ENCODE measurements at regions not wholly inside any gene's neighbourhood (a gene's known extent, or its start where the extent isn't known, plus 50 kb on each side); places are given as distances from the start of the nearest gene placed in this dataset.
"Not testable (repeated sequence)": the region's sequence is repeated elsewhere in the genome, so short reads cannot be mapped to it uniquely, and the experiment has no call there.

- DNase-seq = no peak
Observed at GRCh38 chr6:81623106-81623759, 129.2 kb downstream of the TENT5A start.

GRCh38 chr6:81621816-81622395 is 130.6 kb downstream of the TENT5A start:
- no peak for DNase-seq

GRCh38 chr6:81614292-81614691 is 138.2 kb downstream of the TENT5A start:
- no peak for DNase-seq

- no peak for DNase-seq
Observed at GRCh38 chr6:81613606-81614005, 138.9 kb downstream of the TENT5A start.

- no peak for DNase-seq
Observed at GRCh38 chr6:81612136-81612535, 140.3 kb downstream of the TENT5A start.

GRCh38 chr6:81609736-81610135 is 142.7 kb downstream of the TENT5A start:
- no peak for DNase-seq

GRCh38 chr6:81608776-81609175 is 143.7 kb downstream of the TENT5A start:
- no peak for DNase-seq

GRCh38 chr6:81606965-81607381 is 145.5 kb downstream of the TENT5A start:
- DNase-seq = no peak

GRCh38 chr6:81605526-81605925 is 147.0 kb downstream of the TENT5A start:
- DNase-seq = no peak

GRCh38 chr6:81601918-81602317 is 150.6 kb downstream of the TENT5A start:
- no peak for DNase-seq

- DNase-seq = not testable (repeated sequence)
Observed at GRCh38 chr6:81600488-81600887, 152.0 kb downstream of the TENT5A start.

GRCh38 chr6:81594501-81594900 is 158.0 kb downstream of the TENT5A start:
- DNase-seq = no peak

GRCh38 chr6:81590314-81590691 is 162.2 kb downstream of the TENT5A start:
- DNase-seq = no peak

GRCh38 chr6:81589465-81590313 is 162.8 kb downstream of the TENT5A start:
- no peak for DNase-seq

- DNase-seq = not testable (repeated sequence)
Observed at GRCh38 chr6:81585686-81586085, 166.8 kb downstream of the TENT5A start.

- not testable (repeated sequence) for DNase-seq
Observed at GRCh38 chr6:81584156-81584555, 168.3 kb downstream of the TENT5A start.

GRCh38 chr6:81575442-81575841 is 177.0 kb downstream of the TENT5A start:
- DNase-seq = no peak

- DNase-seq = no peak
Observed at GRCh38 chr6:81572020-81572419, 180.5 kb downstream of the TENT5A start.

GRCh38 chr6:81570681-81571080 is 181.8 kb downstream of the TENT5A start:
- no peak for DNase-seq

GRCh38 chr6:81568973-81569372 is 183.5 kb downstream of the TENT5A start:
- DNase-seq = no peak

- DNase-seq = no peak
Observed at GRCh38 chr6:81565071-81565470, 187.4 kb downstream of the TENT5A start.

- no peak for DNase-seq
Observed at GRCh38 chr6:81564470-81565068, 187.9 kb downstream of the TENT5A start.

GRCh38 chr6:81562169-81562568 is 190.3 kb downstream of the TENT5A start:
- DNase-seq = no peak

GRCh38 chr6:81561731-81562130 is 190.8 kb downstream of the TENT5A start:
- DNase-seq = no peak
